ENCODE measurements at regions not wholly inside any gene's neighbourhood (a gene's known extent, or its start where the extent isn't known, plus 50 kb on each side); places are given as distances from the start of the nearest gene placed in this dataset.
"Not testable (repeated sequence)": the region's sequence is repeated elsewhere in the genome, so short reads cannot be mapped to it uniquely, and the experiment has no call there.

- no peak for DNase-seq
- in situ Hi-C loops (cut with MboI; ENCODE audit: low pct_unique_long_range_greater_than_20kb, low sequenced_read_pairs): no loop called here
These were observed 152.6 kb upstream of the PDE4B start for GRCh38 chr1:65640046-65640445.

- DNase-seq; in situ Hi-C loops (cut with MboI; ENCODE audit: low pct_unique_long_range_greater_than_20kb, low sequenced_read_pairs): not testable (repeated sequence)
These were observed 143.5 kb upstream of the PDE4B start for GRCh38 chr1:65649185-65649584.

GRCh38 chr1:65650682-65651081, 142.0 kb upstream of the PDE4B start:
- DNase-seq: no peak
- in situ Hi-C loops (cut with MboI; ENCODE audit: low pct_unique_long_range_greater_than_20kb, low sequenced_read_pairs): no loop called here

- in situ Hi-C loops (cut with MboI; ENCODE audit: low pct_unique_long_range_greater_than_20kb, low sequenced_read_pairs); DNase-seq: not testable (repeated sequence)
These were observed 138.2 kb upstream of the PDE4B start for GRCh38 chr1:65654526-65654925.

GRCh38 chr1:65657609-65658008, 135.1 kb upstream of the PDE4B start:
- in situ Hi-C loops (cut with MboI; ENCODE audit: low pct_unique_long_range_greater_than_20kb, low sequenced_read_pairs); DNase-seq: not testable (repeated sequence)

GRCh38 chr1:65658122-65658521, 134.6 kb upstream of the PDE4B start:
- in situ Hi-C loops (cut with MboI; ENCODE audit: low pct_unique_long_range_greater_than_20kb, low sequenced_read_pairs): no loop called here
- DNase-seq: no peak

GRCh38 chr1:65668368-65668767, 124.3 kb upstream of the PDE4B start:
- no peak for DNase-seq
- in situ Hi-C loops (cut with MboI; ENCODE audit: low pct_unique_long_range_greater_than_20kb, low sequenced_read_pairs): no loop called here

GRCh38 chr1:65670518-65670917, 122.2 kb upstream of the PDE4B start:
- no peak for DNase-seq
- in situ Hi-C loops (cut with MboI; ENCODE audit: low pct_unique_long_range_greater_than_20kb, low sequenced_read_pairs): no loop called here

- no peak for DNase-seq
- in situ Hi-C loops (cut with MboI; ENCODE audit: low pct_unique_long_range_greater_than_20kb, low sequenced_read_pairs): no loop called here
These were observed 118.2 kb upstream of the PDE4B start for GRCh38 chr1:65674522-65674921.

- no peak for DNase-seq
- in situ Hi-C loops (cut with MboI; ENCODE audit: low pct_unique_long_range_greater_than_20kb, low sequenced_read_pairs): loop anchor here (25.0 kb wide), 1 partner anchor 442 kb away; no protein-coding TSS in a partner anchor
These were observed 112.9 kb upstream of the PDE4B start for GRCh38 chr1:65679773-65680172.

- no peak for DNase-seq
- in situ Hi-C loops (cut with MboI; ENCODE audit: low pct_unique_long_range_greater_than_20kb, low sequenced_read_pairs): loop anchor here (25.0 kb wide), 1 partner anchor 444 kb away; no protein-coding TSS in a partner anchor
These were observed 111.6 kb upstream of the PDE4B start for GRCh38 chr1:65681096-65681495.

- DNase-seq: peak; percentile 87
These were observed 105.1 kb upstream of the PDE4B start for GRCh38 chr1:65687428-65688214.

GRCh38 chr1:65688215-65688566, 104.5 kb upstream of the PDE4B start:
- DNase-seq: no peak
- in situ Hi-C loops (cut with MboI; ENCODE audit: low pct_unique_long_range_greater_than_20kb, low sequenced_read_pairs): loop anchor here (25.0 kb wide), 1 partner anchor 451 kb away; no protein-coding TSS in a partner anchor

More at GRCh38 chr1:65687428-65688214, 105.1 kb upstream of the PDE4B start:
- in situ Hi-C loops (cut with MboI; ENCODE audit: low pct_unique_long_range_greater_than_20kb, low sequenced_read_pairs): loop anchor here (25.0 kb wide), 1 partner anchor 450 kb away; no protein-coding TSS in a partner anchor

GRCh38 chr1:65688848-65689247, 103.8 kb upstream of the PDE4B start:
- in situ Hi-C loops (cut with MboI; ENCODE audit: low pct_unique_long_range_greater_than_20kb, low sequenced_read_pairs): loop anchor here (25.0 kb wide), 1 partner anchor 452 kb away; no protein-coding TSS in a partner anchor
- no peak for DNase-seq

- DNase-seq: peak; percentile 85
- in situ Hi-C loops (cut with MboI; ENCODE audit: low pct_unique_long_range_greater_than_20kb, low sequenced_read_pairs): loop anchor here (25.0 kb wide), 1 partner anchor 454 kb away; no protein-coding TSS in a partner anchor
These were observed 101.4 kb upstream of the PDE4B start for GRCh38 chr1:65691152-65691900.

GRCh38 chr1:65691972-65692371, 100.7 kb upstream of the PDE4B start:
- in situ Hi-C loops (cut with MboI; ENCODE audit: low pct_unique_long_range_greater_than_20kb, low sequenced_read_pairs): loop anchor here (25.0 kb wide), 1 partner anchor 455 kb away; no protein-coding TSS in a partner anchor

GRCh38 chr1:65694126-65694525, 98.6 kb upstream of the PDE4B start:
- in situ Hi-C loops (cut with MboI; ENCODE audit: low pct_unique_long_range_greater_than_20kb, low sequenced_read_pairs): loop anchor here (25.0 kb wide), 1 partner anchor 457 kb away; no protein-coding TSS in a partner anchor
- no peak for DNase-seq

More at GRCh38 chr1:65691972-65692371, 100.7 kb upstream of the PDE4B start:
- no peak for DNase-seq

GRCh38 chr1:65694933-65695332, 97.8 kb upstream of the PDE4B start:
- in situ Hi-C loops (cut with MboI; ENCODE audit: low pct_unique_long_range_greater_than_20kb, low sequenced_read_pairs): loop anchor here (25.0 kb wide), 1 partner anchor 458 kb away; no protein-coding TSS in a partner anchor
- DNase-seq: no peak

- in situ Hi-C loops (cut with MboI; ENCODE audit: low pct_unique_long_range_greater_than_20kb, low sequenced_read_pairs): loop anchor here (25.0 kb wide), 1 partner anchor 461 kb away; no protein-coding TSS in a partner anchor
- DNase-seq: no peak
These were observed 94.1 kb upstream of the PDE4B start for GRCh38 chr1:65698590-65698989.

- no peak for DNase-seq
- in situ Hi-C loops (cut with MboI; ENCODE audit: low pct_unique_long_range_greater_than_20kb, low sequenced_read_pairs): loop anchor here (25.0 kb wide), 1 partner anchor 533 kb away; no protein-coding TSS in a partner anchor
These were observed 88.8 kb upstream of the PDE4B start for GRCh38 chr1:65703853-65704252.
